ENCODE measurements at regions not wholly inside any gene's neighbourhood (a gene's known extent, or its start where the extent isn't known, plus 50 kb on each side); places are given as distances from the start of the nearest gene placed in this dataset.

GRCh38 chr1:90262286-90262685 lies 267.4 kb downstream of the ZNF326 start:
- 10% methylated on average over 1 of the region's 1 CpG for WGBS (ENCODE audit: low lambda C conversion rate)
- ATAC-seq (no peak), DNase-seq (ENCODE audit: low spot score) (no peak), FAIRE-seq (no peak)
- TF ChIP-seq TEAD2 (CRISPR knock-in tag; IDR thresholded peaks at IDR 0.05) (no peak), KAT7 (CRISPR knock-in tag; IDR thresholded peaks at IDR 0.05; ENCODE audit: borderline replicate concordance) (no peak), KLF9 (CRISPR knock-in tag; IDR thresholded peaks at IDR 0.05; ENCODE audit: low read depth) (no peak), MYC (CRISPR knock-in tag; IDR thresholded peaks at IDR 0.05; ENCODE audit: borderline replicate concordance) (no peak), SALL2 (CRISPR knock-in tag; IDR thresholded peaks at IDR 0.05) (no peak), ZNF460 (CRISPR knock-in tag; IDR thresholded peaks at IDR 0.05; ENCODE audit: borderline replicate concordance) (no peak), PBX2 (CRISPR knock-in tag; IDR thresholded peaks at IDR 0.05) (no peak), CHD4 (IDR thresholded peaks at IDR 0.05; ENCODE audit: borderline replicate concordance, low read length) (no peak), MXD1 (CRISPR knock-in tag; IDR thresholded peaks at IDR 0.05) (no peak), RNF219 (CRISPR knock-in tag; IDR thresholded peaks at IDR 0.05) (no peak), NFKBIZ (CRISPR knock-in tag; IDR thresholded peaks at IDR 0.05) (no peak), ZNF777 (CRISPR knock-in tag; IDR thresholded peaks at IDR 0.05) (no peak), ETV5 (CRISPR knock-in tag; IDR thresholded peaks at IDR 0.05; ENCODE audit: borderline replicate concordance) (no peak), NPAS2 (CRISPR knock-in tag; IDR thresholded peaks at IDR 0.05; ENCODE audit: borderline replicate concordance) (no peak), ZFP91 (CRISPR knock-in tag; IDR thresholded peaks at IDR 0.05; ENCODE audit: borderline replicate concordance) (no peak), NFYB (CRISPR knock-in tag; IDR thresholded peaks at IDR 0.05) (no peak)
- in situ Hi-C loops (cut with HindIII; ENCODE audit: extremely low pct_ligation_motif_present, low pct_unique_long_range_greater_than_20kb) = no loop called here
- no peak overlapping the region for H3K4me3 ChIP-seq (replicated peaks in 1 of 3; ENCODE audit: insufficient read depth in 1 of 3, low read depth in 2 of 3, low read length in 3 of 3)
- no peak overlapping the region for H3K4me2 ChIP-seq (ENCODE audit: low read depth, low read length)
- no peaks in the 10 kb centered on the region for H3K27me3 ChIP-seq (ENCODE audit: control insufficient read depth in 1 of 2, insufficient read depth in 2 of 2, low read length in 2 of 2)
- ChIA-PET POLR2A (no interaction called here), CTCF (ENCODE audit: low intra/inter-chr PET ratio, low total read pairs) (no interaction called here)
- intact Hi-C loops (cut with micrococcal nuclease; ENCODE audit: unreplicated experiment) = no loop called here
- H3K79me2 ChIP-seq (ENCODE audit: insufficient read depth, low read length) = no peaks in the 10 kb centered on the region
- H4K20me1 ChIP-seq (ENCODE audit: insufficient read depth, low read length) = no peaks in the 10 kb centered on the region
- H3K27ac ChIP-seq (ENCODE audit: extremely low read length, insufficient read depth, low read length) = no peak overlapping the region
- H3K36me3 ChIP-seq (replicated peaks in 1 of 2; ENCODE audit: control insufficient read depth in 1 of 2, insufficient read depth in 2 of 2, low read length in 2 of 2) = no peaks in the 10 kb centered on the region
- no peaks in the 10 kb centered on the region for H3K9me3 ChIP-seq (ENCODE audit: low read length)
- BruUV-seq (replicated peaks) = no TSS peak
- H2AFZ ChIP-seq (ENCODE audit: low read length) = no peak overlapping the region
- H3K9ac ChIP-seq (ENCODE audit: insufficient read depth, low read depth, low read length) = no peak overlapping the region
- H3K4me1 ChIP-seq (ENCODE audit: insufficient read depth, low read length) = no peaks in the 10 kb centered on the region

Data from HepG2 (cell line).